ENCODE measurements at regions not wholly inside any gene's neighbourhood (a gene's known extent, or its start where the extent isn't known, plus 50 kb on each side); places are given as distances from the start of the nearest gene placed in this dataset.

DNA sequence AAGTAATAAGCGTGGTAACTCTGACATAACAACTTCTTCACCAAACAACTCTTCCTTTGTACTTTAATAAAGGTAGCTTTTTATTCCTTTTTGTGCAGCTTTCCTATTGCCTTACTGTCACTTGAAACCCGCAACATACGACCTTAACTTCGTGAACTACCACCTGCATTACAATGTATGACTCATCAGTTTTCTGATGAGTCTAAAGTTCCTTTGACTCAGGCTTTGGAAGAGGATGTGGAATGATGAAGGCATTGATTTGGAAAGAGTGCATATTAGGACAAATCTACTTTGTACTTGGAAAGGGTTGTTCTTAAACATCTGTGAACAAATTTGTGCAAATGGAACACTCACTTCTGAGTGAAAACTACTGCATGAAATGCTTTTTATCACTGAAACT, 1012.1 kb downstream of the TMEM182 start:
- TF ChIP-seq GLIS3 (CRISPR knock-in tag; IDR thresholded peaks at IDR 0.05) (no peak), OSR1 (CRISPR knock-in tag; IDR thresholded peaks at IDR 0.05) (no peak), ZC3H10 (CRISPR knock-in tag; IDR thresholded peaks at IDR 0.05) (no peak), ESRRG (CRISPR knock-in tag; IDR thresholded peaks at IDR 0.05) (no peak), ZNF70 (CRISPR knock-in tag; IDR thresholded peaks at IDR 0.05) (no peak), CSDC2 (CRISPR knock-in tag; IDR thresholded peaks at IDR 0.05) (no peak), ARNTL (CRISPR knock-in tag; IDR thresholded peaks at IDR 0.05; ENCODE audit: borderline replicate concordance, low read depth) (no peak), ISL1 (CRISPR knock-in tag; IDR thresholded peaks at IDR 0.05) (no peak), ZNF8 (CRISPR knock-in tag; IDR thresholded peaks at IDR 0.05) (no peak), SNAI2 (CRISPR knock-in tag; IDR thresholded peaks at IDR 0.05) (no peak), ZFP3 (CRISPR knock-in tag; IDR thresholded peaks at IDR 0.05) (no peak)
- TF ChIP-seq, protein P1, sequence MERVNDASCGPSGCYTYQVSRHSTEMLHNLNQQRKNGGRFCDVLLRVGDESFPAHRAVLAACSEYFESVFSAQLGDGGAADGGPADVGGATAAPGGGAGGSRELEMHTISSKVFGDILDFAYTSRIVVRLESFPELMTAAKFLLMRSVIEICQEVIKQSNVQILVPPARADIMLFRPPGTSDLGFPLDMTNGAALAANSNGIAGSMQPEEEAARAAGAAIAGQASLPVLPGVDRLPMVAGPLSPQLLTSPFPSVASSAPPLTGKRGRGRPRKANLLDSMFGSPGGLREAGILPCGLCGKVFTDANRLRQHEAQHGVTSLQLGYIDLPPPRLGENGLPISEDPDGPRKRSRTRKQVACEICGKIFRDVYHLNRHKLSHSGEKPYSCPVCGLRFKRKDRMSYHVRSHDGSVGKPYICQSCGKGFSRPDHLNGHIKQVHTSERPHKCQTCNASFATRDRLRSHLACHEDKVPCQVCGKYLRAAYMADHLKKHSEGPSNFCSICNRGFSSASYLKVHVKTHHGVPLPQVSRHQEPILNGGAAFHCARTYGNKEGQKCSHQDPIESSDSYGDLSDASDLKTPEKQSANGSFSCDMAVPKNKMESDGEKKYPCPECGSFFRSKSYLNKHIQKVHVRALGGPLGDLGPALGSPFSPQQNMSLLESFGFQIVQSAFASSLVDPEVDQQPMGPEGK (CRISPR knock-in tag; IDR thresholded peaks at IDR 0.05; ENCODE audit: borderline replicate concordance), result no peak
- TF ChIP-seq, protein P2, sequence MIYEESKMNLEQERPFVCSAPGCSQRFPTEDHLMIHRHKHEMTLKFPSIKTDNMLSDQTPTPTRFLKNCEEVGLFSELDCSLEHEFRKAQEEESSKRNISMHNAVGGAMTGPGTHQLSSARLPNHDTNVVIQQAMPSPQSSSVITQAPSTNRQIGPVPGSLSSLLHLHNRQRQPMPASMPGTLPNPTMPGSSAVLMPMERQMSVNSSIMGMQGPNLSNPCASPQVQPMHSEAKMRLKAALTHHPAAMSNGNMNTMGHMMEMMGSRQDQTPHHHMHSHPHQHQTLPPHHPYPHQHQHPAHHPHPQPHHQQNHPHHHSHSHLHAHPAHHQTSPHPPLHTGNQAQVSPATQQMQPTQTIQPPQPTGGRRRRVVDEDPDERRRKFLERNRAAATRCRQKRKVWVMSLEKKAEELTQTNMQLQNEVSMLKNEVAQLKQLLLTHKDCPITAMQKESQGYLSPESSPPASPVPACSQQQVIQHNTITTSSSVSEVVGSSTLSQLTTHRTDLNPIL (CRISPR knock-in tag; IDR thresholded peaks at IDR 0.05; ENCODE audit: low read depth), result no peak
- TF ChIP-seq, protein P3, sequence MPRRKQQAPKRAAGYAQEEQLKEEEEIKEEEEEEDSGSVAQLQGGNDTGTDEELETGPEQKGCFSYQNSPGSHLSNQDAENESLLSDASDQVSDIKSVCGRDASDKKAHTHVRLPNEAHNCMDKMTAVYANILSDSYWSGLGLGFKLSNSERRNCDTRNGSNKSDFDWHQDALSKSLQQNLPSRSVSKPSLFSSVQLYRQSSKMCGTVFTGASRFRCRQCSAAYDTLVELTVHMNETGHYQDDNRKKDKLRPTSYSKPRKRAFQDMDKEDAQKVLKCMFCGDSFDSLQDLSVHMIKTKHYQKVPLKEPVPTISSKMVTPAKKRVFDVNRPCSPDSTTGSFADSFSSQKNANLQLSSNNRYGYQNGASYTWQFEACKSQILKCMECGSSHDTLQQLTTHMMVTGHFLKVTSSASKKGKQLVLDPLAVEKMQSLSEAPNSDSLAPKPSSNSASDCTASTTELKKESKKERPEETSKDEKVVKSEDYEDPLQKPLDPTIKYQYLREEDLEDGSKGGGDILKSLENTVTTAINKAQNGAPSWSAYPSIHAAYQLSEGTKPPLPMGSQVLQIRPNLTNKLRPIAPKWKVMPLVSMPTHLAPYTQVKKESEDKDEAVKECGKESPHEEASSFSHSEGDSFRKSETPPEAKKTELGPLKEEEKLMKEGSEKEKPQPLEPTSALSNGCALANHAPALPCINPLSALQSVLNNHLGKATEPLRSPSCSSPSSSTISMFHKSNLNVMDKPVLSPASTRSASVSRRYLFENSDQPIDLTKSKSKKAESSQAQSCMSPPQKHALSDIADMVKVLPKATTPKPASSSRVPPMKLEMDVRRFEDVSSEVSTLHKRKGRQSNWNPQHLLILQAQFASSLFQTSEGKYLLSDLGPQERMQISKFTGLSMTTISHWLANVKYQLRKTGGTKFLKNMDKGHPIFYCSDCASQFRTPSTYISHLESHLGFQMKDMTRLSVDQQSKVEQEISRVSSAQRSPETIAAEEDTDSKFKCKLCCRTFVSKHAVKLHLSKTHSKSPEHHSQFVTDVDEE (CRISPR knock-in tag; IDR thresholded peaks at IDR 0.05), result no peak
- TF ChIP-seq, protein P4, sequence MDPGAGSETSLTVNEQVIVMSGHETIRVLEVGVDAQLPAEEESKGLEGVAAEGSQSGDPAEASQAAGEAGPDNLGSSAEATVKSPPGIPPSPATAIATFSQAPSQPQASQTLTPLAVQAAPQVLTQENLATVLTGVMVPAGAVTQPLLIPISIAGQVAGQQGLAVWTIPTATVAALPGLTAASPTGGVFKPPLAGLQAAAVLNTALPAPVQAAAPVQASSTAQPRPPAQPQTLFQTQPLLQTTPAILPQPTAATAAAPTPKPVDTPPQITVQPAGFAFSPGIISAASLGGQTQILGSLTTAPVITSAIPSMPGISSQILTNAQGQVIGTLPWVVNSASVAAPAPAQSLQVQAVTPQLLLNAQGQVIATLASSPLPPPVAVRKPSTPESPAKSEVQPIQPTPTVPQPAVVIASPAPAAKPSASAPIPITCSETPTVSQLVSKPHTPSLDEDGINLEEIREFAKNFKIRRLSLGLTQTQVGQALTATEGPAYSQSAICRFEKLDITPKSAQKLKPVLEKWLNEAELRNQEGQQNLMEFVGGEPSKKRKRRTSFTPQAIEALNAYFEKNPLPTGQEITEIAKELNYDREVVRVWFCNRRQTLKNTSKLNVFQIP (CRISPR knock-in tag; IDR thresholded peaks at IDR 0.05; ENCODE audit: borderline replicate concordance, low read depth), result no peak
- ATAC-seq, result no peak

DNA sequence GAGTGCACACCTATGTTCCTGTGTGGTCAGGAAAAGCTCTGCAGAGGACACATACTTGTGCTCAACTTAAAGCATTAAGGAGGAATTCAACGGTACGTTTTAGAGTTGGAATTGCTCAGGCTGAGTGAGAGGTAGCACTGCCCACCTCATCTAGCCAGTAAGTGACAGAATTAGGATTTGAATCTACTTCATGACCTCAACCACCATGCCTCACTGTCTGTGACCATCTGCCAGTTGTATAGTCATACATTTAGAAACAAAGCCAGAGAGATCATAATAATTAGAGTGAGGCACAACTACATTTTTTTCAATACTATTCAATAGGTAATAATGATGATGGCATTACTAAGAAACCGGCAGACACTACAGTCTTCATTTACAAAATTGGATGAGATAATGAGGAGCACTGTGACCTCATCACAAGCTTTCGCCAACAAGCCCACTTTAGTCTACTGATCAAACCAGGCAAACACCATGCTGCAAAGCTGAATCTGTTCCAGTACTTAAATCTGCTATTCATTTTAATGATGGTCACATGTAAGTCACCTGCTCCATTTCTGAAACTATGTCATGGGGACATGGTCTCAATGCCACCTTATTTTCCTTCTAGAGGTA, 1018.4 kb downstream of the TMEM182 start:
- ATAC-seq, result no peak
- TF ChIP-seq, protein P2 (CRISPR knock-in tag; IDR thresholded peaks at IDR 0.05; ENCODE audit: low read depth), result no peak
- no peak for TF ChIP-seq ISL1 (CRISPR knock-in tag; IDR thresholded peaks at IDR 0.05)
- TF ChIP-seq TOX (CRISPR knock-in tag; IDR thresholded peaks at IDR 0.05; ENCODE audit: borderline replicate concordance), result no peak

DNA sequence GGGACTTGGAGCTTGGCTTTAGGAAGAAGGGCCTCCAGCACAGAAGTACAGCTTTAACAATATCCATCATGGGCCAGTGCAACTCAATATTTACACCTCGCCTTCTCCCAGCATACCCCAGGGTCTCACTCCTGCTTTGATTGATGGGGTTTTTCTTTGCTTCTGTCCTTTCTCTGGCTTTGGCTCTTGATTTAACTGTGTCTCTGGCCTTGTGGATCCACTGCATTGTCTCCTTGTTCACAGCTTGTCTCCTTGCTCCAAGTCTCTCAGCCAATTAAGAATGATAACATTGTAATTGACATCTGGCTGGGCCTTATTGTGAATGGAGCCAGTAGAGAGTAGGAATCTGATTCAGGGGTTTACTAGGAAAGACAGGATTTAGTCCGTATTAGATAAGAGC, 1019.5 kb downstream of the TMEM182 start:
- no peak for ATAC-seq
- no peak for TF ChIP-seq RARB (CRISPR knock-in tag; IDR thresholded peaks at IDR 0.05)
- TF ChIP-seq ZNF70 (CRISPR knock-in tag; IDR thresholded peaks at IDR 0.05), result no peak
- TF ChIP-seq ZNF565 (CRISPR knock-in tag; conservative IDR thresholded peaks at IDR 0.05; ENCODE audit: low read depth), result no peak
- TF ChIP-seq TCF4 (CRISPR knock-in tag; IDR thresholded peaks at IDR 0.05; ENCODE audit: borderline replicate concordance), result no peak
- TF ChIP-seq, protein P3 (CRISPR knock-in tag; IDR thresholded peaks at IDR 0.05), result no peak
- no peak for TF ChIP-seq CSDC2 (CRISPR knock-in tag; IDR thresholded peaks at IDR 0.05)
- TF ChIP-seq, protein P1 (CRISPR knock-in tag; IDR thresholded peaks at IDR 0.05; ENCODE audit: borderline replicate concordance), result no peak
- TF ChIP-seq ZNF8 (CRISPR knock-in tag; IDR thresholded peaks at IDR 0.05), result no peak
- TF ChIP-seq, protein P4 (CRISPR knock-in tag; IDR thresholded peaks at IDR 0.05; ENCODE audit: borderline replicate concordance, low read depth), result no peak
- no peak for TF ChIP-seq TOX (CRISPR knock-in tag; IDR thresholded peaks at IDR 0.05; ENCODE audit: borderline replicate concordance)
- no peak for TF ChIP-seq OSR1 (CRISPR knock-in tag; IDR thresholded peaks at IDR 0.05)

Data from SK-N-SH treated with all-trans-retinoic acid at 6 μM for 48 hours (cell line).